Panc1 (cell line): ENCODE measurements at regions not wholly inside any gene's neighbourhood (a gene's known extent, or its start where the extent isn't known, plus 50 kb on each side); places are given as distances from the start of the nearest gene placed in this dataset.

ENCODE experiments used
- ATAC-seq: fragments of 200-7000 bp; cut with Tn5 transposase; 2 replicates; pipeline ENCODE4 v1.9.1; 2020; ENCODE audit warnings: mild to moderate bottlenecking, moderate library complexity
- BruUV-seq: library from RNA; stranded (reverse); fragments of 400-500 nt; replicated peaks from 2 replicates; lab custom pipeline; 2021; lab: Mats Ljungman, UMichigan
- CTCF ChIA-PET: fragments of 300-600 bp; sonication (Branson Sonifier 250); formaldehyde crosslinking; loops from one replicate; lab custom pipeline; 2022; ENCODE audit warnings: antibody characterized with exemption; lab: Charles Lee
- POLR2A ChIA-PET: fragments of 300-600 bp; sonication (Branson Sonifier 250); formaldehyde crosslinking; loops from one replicate; lab custom pipeline; 2022; ENCODE audit warnings: antibody characterized with exemption; lab: Charles Lee
- DNase-seq: peaks from one replicate; pipeline ENCODE4 v3.0.0-alpha.2; 2010; ENCODE audit warnings: low read depth, low spot score
- H3K27ac ChIP-seq: 2 replicates; pipeline ENCODE4 v1.5.1; 2011; ENCODE audit warnings: mild to moderate bottlenecking, low read length, inconsistent platforms
- H3K27me3 ChIP-seq: fragments of 200-500 bp; sonication (Bioruptor generic); 2 replicates; pipeline ENCODE4 v1.6.0; 2014; ENCODE audit warnings: low read length, inconsistent platforms; ENCODE audit not compliant: control insufficient read depth, insufficient read depth
- H3K36me3 ChIP-seq: fragments of 200-500 bp; sonication (Bioruptor generic); 2 replicates; pipeline ENCODE4 v1.5.1; 2014; ENCODE audit warnings: inconsistent platforms, mild to moderate bottlenecking, low read length, moderate library complexity; ENCODE audit not compliant: control insufficient read depth, insufficient read depth
- H3K4me1 ChIP-seq: 2 replicates; pipeline ENCODE4 v1.5.1; 2011; ENCODE audit warnings: inconsistent platforms, mild to moderate bottlenecking, low read length, moderate library complexity; ENCODE audit not compliant: control insufficient read depth, insufficient read depth
- H3K4me3 ChIP-seq, 2 experiments: 2 replicates each; pipeline ENCODE4 v1.5.1; 2011 to 2012; ENCODE audit warnings: low read depth in 2 of 2, low read length in 2 of 2, mild to moderate bottlenecking in 2 of 2, inconsistent platforms in 1 of 2, moderate library complexity in 1 of 2
- H3K9me3 ChIP-seq: fragments of 200-500 bp; sonication (Bioruptor generic); 2 replicates; pipeline ENCODE4 v1.5.1; 2014; ENCODE audit warnings: low read depth, mild to moderate bottlenecking, inconsistent platforms, low read length, moderate library complexity; ENCODE audit not compliant: control insufficient read depth, insufficient read depth
- CTCF ChIP-seq: fragments of 450-650 bp; IDR thresholded peaks from 2 replicates; pipeline ENCODE4 v1.5.1; 2017; ENCODE audit warnings: mild to moderate bottlenecking
- POLR2AphosphoS5 ChIP-seq: IDR thresholded peaks from 2 replicates; pipeline ENCODE4 v1.6.1; 2012; ENCODE audit warnings: mild to moderate bottlenecking, low read depth, low read length, moderate library complexity
- SIN3A ChIP-seq: IDR thresholded peaks from 2 replicates; pipeline ENCODE4 v1.6.1; 2012; ENCODE audit warnings: low read depth, mild to moderate bottlenecking, low read length, moderate library complexity, borderline replicate concordance; ENCODE audit not compliant: insufficient read depth
- TCF7L2 ChIP-seq: IDR thresholded peaks from 2 replicates; pipeline ENCODE4 v1.6.1; 2011; ENCODE audit warnings: mild to moderate bottlenecking, low read depth, low read length, inconsistent platforms
- in situ Hi-C: cut with HindIII; loops from 2 replicates; pipeline ENCODE4 v1.10.0; 2016; ENCODE audit warnings: low sequenced_read_pairs, low pct_unique_long_range_greater_than_20kb
- intact Hi-C: fragments of 100-400 bp; cut with micrococcal nuclease; formaldehyde crosslinking; loops from one replicate; pipeline ENCODE4 v1.10.0; 2022; ENCODE audit not compliant: unreplicated experiment
- TF ChIP-seq, protein P1 (sequence below), 2 experiments: IDR thresholded peaks; 2 replicates each; pipeline ENCODE4 v1.6.1; 2011 to 2012; ENCODE audit warnings: low read depth in 2 of 2, control low read depth in 1 of 2, low read length in 1 of 2, mild to moderate bottlenecking in 1 of 2, moderate library complexity in 1 of 2; ENCODE audit not compliant: insufficient read depth in 1 of 2

DNA sequence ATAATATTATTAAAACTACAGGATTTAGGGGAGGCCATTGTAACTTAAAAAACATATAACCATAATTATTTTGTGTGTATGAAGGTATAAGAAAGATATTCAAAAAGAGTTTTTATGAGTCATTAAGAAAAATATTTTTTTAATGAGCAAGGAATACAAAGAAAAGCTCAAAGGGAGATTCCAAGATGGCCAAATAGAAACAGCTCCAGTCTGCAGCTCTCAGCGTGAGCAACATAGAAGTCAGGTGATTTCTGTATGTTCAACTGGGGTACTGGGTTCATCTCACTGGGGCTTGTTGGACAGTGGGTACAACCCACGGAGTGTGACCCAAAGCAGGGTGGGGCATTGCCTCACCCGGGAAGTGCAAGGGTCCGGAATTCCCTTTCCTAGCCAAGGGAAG, 336.1 kb downstream of the TBL1XR1 start:
- no TSS peak for BruUV-seq
- DNase-seq (no peak), ATAC-seq (no peak)
- ChIA-PET CTCF (no interaction called here), POLR2A (no interaction called here)
- H3K27ac ChIP-seq = no peak overlapping the region
- H3K36me3 ChIP-seq = no peaks in the 10 kb centered on the region
- in situ Hi-C loops (no loop called here), intact Hi-C loops (no loop called here)
- no peak overlapping the region for H3K4me3 ChIP-seq
- H3K9me3 ChIP-seq = no peaks in the 10 kb centered on the region
- H3K4me1 ChIP-seq = no peaks in the 10 kb centered on the region
- TF ChIP-seq, protein P1, sequence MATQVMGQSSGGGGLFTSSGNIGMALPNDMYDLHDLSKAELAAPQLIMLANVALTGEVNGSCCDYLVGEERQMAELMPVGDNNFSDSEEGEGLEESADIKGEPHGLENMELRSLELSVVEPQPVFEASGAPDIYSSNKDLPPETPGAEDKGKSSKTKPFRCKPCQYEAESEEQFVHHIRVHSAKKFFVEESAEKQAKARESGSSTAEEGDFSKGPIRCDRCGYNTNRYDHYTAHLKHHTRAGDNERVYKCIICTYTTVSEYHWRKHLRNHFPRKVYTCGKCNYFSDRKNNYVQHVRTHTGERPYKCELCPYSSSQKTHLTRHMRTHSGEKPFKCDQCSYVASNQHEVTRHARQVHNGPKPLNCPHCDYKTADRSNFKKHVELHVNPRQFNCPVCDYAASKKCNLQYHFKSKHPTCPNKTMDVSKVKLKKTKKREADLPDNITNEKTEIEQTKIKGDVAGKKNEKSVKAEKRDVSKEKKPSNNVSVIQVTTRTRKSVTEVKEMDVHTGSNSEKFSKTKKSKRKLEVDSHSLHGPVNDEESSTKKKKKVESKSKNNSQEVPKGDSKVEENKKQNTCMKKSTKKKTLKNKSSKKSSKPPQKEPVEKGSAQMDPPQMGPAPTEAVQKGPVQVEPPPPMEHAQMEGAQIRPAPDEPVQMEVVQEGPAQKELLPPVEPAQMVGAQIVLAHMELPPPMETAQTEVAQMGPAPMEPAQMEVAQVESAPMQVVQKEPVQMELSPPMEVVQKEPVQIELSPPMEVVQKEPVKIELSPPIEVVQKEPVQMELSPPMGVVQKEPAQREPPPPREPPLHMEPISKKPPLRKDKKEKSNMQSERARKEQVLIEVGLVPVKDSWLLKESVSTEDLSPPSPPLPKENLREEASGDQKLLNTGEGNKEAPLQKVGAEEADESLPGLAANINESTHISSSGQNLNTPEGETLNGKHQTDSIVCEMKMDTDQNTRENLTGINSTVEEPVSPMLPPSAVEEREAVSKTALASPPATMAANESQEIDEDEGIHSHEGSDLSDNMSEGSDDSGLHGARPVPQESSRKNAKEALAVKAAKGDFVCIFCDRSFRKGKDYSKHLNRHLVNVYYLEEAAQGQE (IDR thresholded peaks at IDR 0.05; ENCODE audit: insufficient read depth in 1 of 2, low read depth in 2 of 2, low read length in 1 of 2) = no peak
- TF ChIP-seq TCF7L2 (no peak), CTCF (no peak), POLR2AphosphoS5 (no peak), SIN3A (no peak)
- H3K27me3 ChIP-seq = no peaks in the 10 kb centered on the region

DNA sequence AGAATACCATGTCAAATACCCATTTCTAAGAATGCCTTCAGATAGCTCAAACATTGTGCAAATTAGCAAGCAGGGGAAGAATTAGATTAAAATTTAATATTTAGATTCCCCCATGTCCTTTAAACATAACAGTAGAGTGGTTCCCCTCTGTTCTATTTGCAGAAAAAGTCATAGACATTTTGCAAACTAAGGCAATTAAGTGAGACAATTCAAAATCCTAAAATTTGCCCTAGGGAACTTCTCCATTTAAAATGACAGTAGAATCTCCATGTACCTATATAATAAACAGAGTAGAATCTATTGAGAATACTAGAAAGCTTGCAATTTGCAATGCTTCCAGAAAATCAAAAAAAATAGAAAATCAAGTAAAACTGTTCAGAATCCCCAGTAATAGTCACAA, 340.6 kb downstream of the TBL1XR1 start:
- Histone ChIP-seq H3K36me3 (no peaks in the 10 kb centered on the region), H3K4me3 (no peak overlapping the region), H3K27me3 (no peaks in the 10 kb centered on the region), H3K27ac (no peak overlapping the region), H3K9me3 (no peaks in the 10 kb centered on the region), H3K4me1 (no peaks in the 10 kb centered on the region)
- in situ Hi-C loops = no loop called here
- ChIA-PET CTCF (no interaction called here), POLR2A (no interaction called here)
- ATAC-seq (no peak), DNase-seq (no peak)
- intact Hi-C loops = no loop called here
- TF ChIP-seq, protein P1 (IDR thresholded peaks at IDR 0.05; ENCODE audit: insufficient read depth in 1 of 2, low read depth in 2 of 2, low read length in 1 of 2) = no peak
- TF ChIP-seq POLR2AphosphoS5 (no peak), CTCF (no peak)
- BruUV-seq = no TSS peak
